ENCODE measurements at regions not wholly inside any gene's neighbourhood (a gene's known extent, or its start where the extent isn't known, plus 50 kb on each side); places are given as distances from the start of the nearest gene placed in this dataset.

- no peak overlapping the region for H3K4me2 ChIP-seq (ENCODE audit: insufficient read depth in 1 of 2, low read depth in 2 of 2, low read length in 2 of 2)
- no peaks in the 10 kb centered on the region for H3K79me1 ChIP-seq (ENCODE audit: low read depth, low read length)
- H3K4me1 ChIP-seq (replicated peaks in 1 of 4; ENCODE audit: control insufficient read depth in 3 of 4, insufficient read depth in 4 of 4, low read length in 3 of 4) = no peaks in the 10 kb centered on the region
- no peak overlapping the region for H4K5ac ChIP-seq (ENCODE audit: insufficient read length, low read depth, low read length)
- H2AFZ ChIP-seq (ENCODE audit: low read length) = no peak overlapping the region
- no peak for TF ChIP-seq CTBP2 (IDR thresholded peaks at IDR 0.05; ENCODE audit: borderline replicate concordance, insufficient read depth, insufficient read length, low read length)
- TF ChIP-seq SIX5 (IDR thresholded peaks at IDR 0.05; ENCODE audit: low read depth, low read length) = no peak
- FAIRE-seq (no peak), DNase-seq (ENCODE audit: low read depth in 1 of 2, low spot score in 2 of 2) (no peak)
- no peak overlapping the region for H2BK12ac ChIP-seq (ENCODE audit: low read depth, low read length)
- CTCF ChIA-PET (ENCODE audit: partially characterized antibody) = no interaction called here
- H3K23me2 ChIP-seq (ENCODE audit: low read depth, low read length) = no peaks in the 10 kb centered on the region
- no peak overlapping the region for H3K4ac ChIP-seq (replicated peaks; ENCODE audit: insufficient read length, low read depth, low read length)
- no peak overlapping the region for H3K4me3 ChIP-seq (ENCODE audit: extremely low read depth in 1 of 4, insufficient read depth in 2 of 4, low read depth in 3 of 4, low read length in 4 of 4)
- 95% methylated on average over 2 of the region's 2 CpGs; no CpG with 5 or more reads in 1 of the 2 experiments for WGBS, 2 experiments (ENCODE audit: extremely low coverage in 1 of 2, insufficient coverage in 1 of 2, insufficient read length in 1 of 2, insufficient replicate concordance in 2 of 2, low coverage in 1 of 2, low lambda C conversion rate in 2 of 2, missing lambda C conversion rate in 1 of 2)
- H3K27me3 ChIP-seq (replicated peaks in 1 of 4; ENCODE audit: control insufficient read depth in 3 of 4, extremely low read depth in 1 of 4, insufficient read depth in 3 of 4, low read length in 3 of 4) = no peaks in the 10 kb centered on the region
- H3K79me2 ChIP-seq (ENCODE audit: control insufficient read depth in 1 of 2, insufficient read depth in 2 of 2, low read length in 2 of 2) = no peaks in the 10 kb centered on the region
- H4K20me1 ChIP-seq (replicated peaks in 1 of 2; ENCODE audit: control insufficient read depth in 1 of 2, insufficient read depth in 2 of 2, low read length in 2 of 2) = no peaks in the 10 kb centered on the region
- no peak overlapping the region for H3K18ac ChIP-seq (ENCODE audit: extremely low read depth, low read length)
- no peak overlapping the region for H3K27ac ChIP-seq (ENCODE audit: low read depth, low read length)
- H3K36me3 ChIP-seq (ENCODE audit: control insufficient read depth in 2 of 4, insufficient read depth in 4 of 4, low read length in 3 of 4) = no peaks in the 10 kb centered on the region
- no peak overlapping the region for H2BK20ac ChIP-seq (ENCODE audit: low read length)
- no peak overlapping the region for H3K56ac ChIP-seq (replicated peaks; ENCODE audit: insufficient read length, low read depth, low read length)
- H3K23ac ChIP-seq (ENCODE audit: insufficient read length) = no peak overlapping the region
- H3K9me3 ChIP-seq (ENCODE audit: insufficient read depth in 2 of 2, low read depth in 1 of 2, low read length in 1 of 2) = no peaks in the 10 kb centered on the region
- H2BK120ac ChIP-seq (replicated peaks; ENCODE audit: low read depth, low read length) = no peak overlapping the region
- H3K14ac ChIP-seq (ENCODE audit: insufficient read length) = no peak overlapping the region
- H4K8ac ChIP-seq (ENCODE audit: extremely low read depth, insufficient read depth, low read length) = no peak overlapping the region
- no peak overlapping the region for H3K9ac ChIP-seq (replicated peaks in 1 of 4; ENCODE audit: extremely low read depth in 1 of 4, low read depth in 3 of 4, low read length in 3 of 4)
- H4K91ac ChIP-seq (replicated peaks; ENCODE audit: insufficient read length, low read length) = no peak overlapping the region
- no peak overlapping the region for H2BK15ac ChIP-seq (ENCODE audit: low read length)
- H2BK5ac ChIP-seq (ENCODE audit: low read depth, low read length) = no peak overlapping the region
- no peak overlapping the region for H2AK5ac ChIP-seq (ENCODE audit: low read depth, low read length)
- POLR2A ChIA-PET (ENCODE audit: partially characterized antibody) = no interaction called here
These were observed 93.9 kb upstream of the PALMD start for GRCh38 chr1:99551812-99552614.
